GM04503 (cell line): ENCODE measurements at regions not wholly inside any gene's neighbourhood (a gene's known extent, or its start where the extent isn't known, plus 50 kb on each side); places are given as distances from the start of the nearest gene placed in this dataset.
"Not testable (repeated sequence)": the region's sequence is repeated elsewhere in the genome, so short reads cannot be mapped to it uniquely, and the experiment has no call there.

Source experiments
- DNase-seq: peaks from one replicate; pipeline ENCODE4 v3.0.0-alpha.2; 2012; ENCODE audit warnings: low read depth

GRCh38 chr7:119266790-119267189, 1006.2 kb upstream of the KCND2 start:
- DNase-seq: not testable (repeated sequence)

- DNase-seq: no peak
Measured at GRCh38 chr7:119270045-119270464, 1002.9 kb upstream of the KCND2 start.

GRCh38 chr7:119270644-119271043, 1002.3 kb upstream of the KCND2 start:
- no peak for DNase-seq

GRCh38 chr7:119271147-119271779, 1001.7 kb upstream of the KCND2 start:
- DNase-seq: no peak

GRCh38 chr7:119281181-119281846, 991.7 kb upstream of the KCND2 start:
- no peak for DNase-seq

GRCh38 chr7:119283353-119283752, 989.6 kb upstream of the KCND2 start:
- DNase-seq: no peak

GRCh38 chr7:119288416-119288815, 984.6 kb upstream of the KCND2 start:
- DNase-seq: no peak

GRCh38 chr7:119300341-119300740, 972.6 kb upstream of the KCND2 start:
- not testable (repeated sequence) for DNase-seq

GRCh38 chr7:119320316-119320715, 952.7 kb upstream of the KCND2 start:
- no peak for DNase-seq

- DNase-seq: no peak
Measured at GRCh38 chr7:119329715-119330114, 943.3 kb upstream of the KCND2 start.

GRCh38 chr7:119335405-119335804, 937.6 kb upstream of the KCND2 start:
- DNase-seq: no peak

- DNase-seq: no peak
Measured at GRCh38 chr7:119341822-119342221, 931.2 kb upstream of the KCND2 start.

GRCh38 chr7:119343289-119343688, 929.7 kb upstream of the KCND2 start:
- no peak for DNase-seq

GRCh38 chr7:119344466-119344865, 928.5 kb upstream of the KCND2 start:
- no peak for DNase-seq

- DNase-seq: no peak
Measured at GRCh38 chr7:119348491-119348890, 924.5 kb upstream of the KCND2 start.

- DNase-seq: no peak
Measured at GRCh38 chr7:119350334-119350733, 922.6 kb upstream of the KCND2 start.

GRCh38 chr7:119351320-119351719, 921.7 kb upstream of the KCND2 start:
- DNase-seq: no peak

GRCh38 chr7:119374436-119374835, 898.5 kb upstream of the KCND2 start:
- DNase-seq: no peak

GRCh38 chr7:119377861-119378260, 895.1 kb upstream of the KCND2 start:
- DNase-seq: no peak

- no peak for DNase-seq
Measured at GRCh38 chr7:119382726-119383125, 890.2 kb upstream of the KCND2 start.

- no peak for DNase-seq
Measured at GRCh38 chr7:119395024-119395423, 878.0 kb upstream of the KCND2 start.

- no peak for DNase-seq
Measured at GRCh38 chr7:119397156-119397555, 875.8 kb upstream of the KCND2 start.

- DNase-seq: no peak
Measured at GRCh38 chr7:119408596-119408995, 864.4 kb upstream of the KCND2 start.

- DNase-seq: no peak
Measured at GRCh38 chr7:119413314-119413805, 859.6 kb upstream of the KCND2 start.
